Activated T-helper 1 cell treated with anti-CD3 and anti-CD28 coated beads, Interleukin-12 subunit alpha, Interleukin-12 subunit beta, Interleukin-2, Interleukin-4 antibody, amounts not matched to agents 30 ng/mL and 10 ng/mL and 1 ng/mL, durations not matched to agents 14 hours and 24 hours and 36 hours (primary cell): ENCODE measurements at regions not wholly inside any gene's neighbourhood (a gene's known extent, or its start where the extent isn't known, plus 50 kb on each side); places are given as distances from the start of the nearest gene placed in this dataset.

ENCODE experiments used
- DNase-seq: peaks from one replicate; pipeline ENCODE4 v3.0.0; 2021; ENCODE audit warnings: low spot score
- H3K27ac Mint-ChIP-seq: one replicate; pipeline ENCODE4 v1.8.0; 2021; ENCODE audit warnings: mild to moderate bottlenecking, mixed read lengths
- H3K27me3 Mint-ChIP-seq: one replicate; pipeline ENCODE4 v1.8.0; 2022; ENCODE audit warnings: mild to moderate bottlenecking, moderate library complexity, mixed read lengths; ENCODE audit not compliant: insufficient read depth
- H3K36me3 Mint-ChIP-seq: one replicate; pipeline ENCODE4 v1.8.0; 2021; ENCODE audit warnings: low read depth, mixed read lengths
- H3K4me1 Mint-ChIP-seq: one replicate; pipeline ENCODE4 v1.8.0; 2021; ENCODE audit warnings: low read depth, mixed read lengths
- H3K4me3 Mint-ChIP-seq: one replicate; pipeline ENCODE4 v1.8.0; 2021; ENCODE audit warnings: mild to moderate bottlenecking, moderate library complexity, mixed read lengths
- H3K9me3 Mint-ChIP-seq: one replicate; pipeline ENCODE4 v1.8.0; 2021; ENCODE audit warnings: mixed read lengths
- intact Hi-C: fragments of 100-400 bp; cut with micrococcal nuclease; formaldehyde crosslinking; loops from one replicate; pipeline ENCODE4 v1.15.1; 2024

GRCh38 chr1:118272884-118273283 is 87.9 kb upstream of the SPAG17 start:
- no peak overlapping the region for H3K4me3 Mint-ChIP-seq
- H3K27ac Mint-ChIP-seq, result no peak overlapping the region
- intact Hi-C loops, result no loop called here
- no peaks in the 10 kb centered on the region for H3K27me3 Mint-ChIP-seq
- no peaks in the 10 kb centered on the region for H3K36me3 Mint-ChIP-seq
- no peaks in the 10 kb centered on the region for H3K9me3 Mint-ChIP-seq
- no peak for DNase-seq
- no peaks in the 10 kb centered on the region for H3K4me1 Mint-ChIP-seq

- Mint-ChIP-seq H3K36me3 (no peaks in the 10 kb centered on the region), H3K9me3 (no peaks in the 10 kb centered on the region), H3K27ac (no peak overlapping the region), H3K4me1 (no peaks in the 10 kb centered on the region), H3K4me3 (no peak overlapping the region), H3K27me3 (no peaks in the 10 kb centered on the region)
- intact Hi-C loops, result no loop called here
- DNase-seq, result no peak
These were observed 86.9 kb upstream of the SPAG17 start for GRCh38 chr1:118271883-118272282.

GRCh38 chr1:118269598-118269997 is 84.6 kb upstream of the SPAG17 start:
- Mint-ChIP-seq H3K4me1 (no peaks in the 10 kb centered on the region), H3K9me3 (no peaks in the 10 kb centered on the region), H3K27me3 (no peaks in the 10 kb centered on the region), H3K36me3 (no peaks in the 10 kb centered on the region), H3K27ac (no peak overlapping the region), H3K4me3 (no peak overlapping the region)
- DNase-seq, result no peak
- intact Hi-C loops, result no loop called here

GRCh38 chr1:118266436-118266835 is 81.4 kb upstream of the SPAG17 start:
- Mint-ChIP-seq H3K27me3 (no peaks in the 10 kb centered on the region), H3K9me3 (no peaks in the 10 kb centered on the region), H3K4me3 (no peak overlapping the region), H3K4me1 (no peaks in the 10 kb centered on the region), H3K27ac (no peak overlapping the region), H3K36me3 (no peaks in the 10 kb centered on the region)
- intact Hi-C loops, result no loop called here
- DNase-seq, result no peak

GRCh38 chr1:118264343-118264742 is 79.3 kb upstream of the SPAG17 start:
- Mint-ChIP-seq H3K9me3 (no peaks in the 10 kb centered on the region), H3K27me3 (no peaks in the 10 kb centered on the region), H3K4me3 (no peak overlapping the region), H3K4me1 (no peaks in the 10 kb centered on the region), H3K27ac (no peak overlapping the region), H3K36me3 (no peaks in the 10 kb centered on the region)
- DNase-seq, result no peak
- intact Hi-C loops, result no loop called here

DNA sequence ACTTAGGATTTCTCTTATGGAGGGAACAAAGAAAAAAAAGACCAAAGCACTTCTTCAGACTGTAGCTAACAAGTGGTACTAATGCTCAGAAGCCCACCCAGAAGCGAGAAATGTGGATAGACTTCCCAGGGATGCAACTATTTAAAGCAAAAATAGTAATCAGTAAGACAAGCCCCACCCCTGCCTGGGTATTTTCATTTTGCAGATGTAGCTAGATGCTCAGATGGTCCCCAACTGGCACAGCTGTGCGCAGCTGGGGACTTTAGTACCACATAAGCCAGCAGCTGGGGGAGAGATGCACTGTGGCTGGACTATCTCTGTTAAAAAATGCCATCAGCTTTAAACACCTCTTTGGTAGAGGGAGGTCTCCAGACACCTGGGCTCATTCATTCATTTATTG is 77.8 kb upstream of the SPAG17 start:
- no peaks in the 10 kb centered on the region for H3K4me1 Mint-ChIP-seq
- no peaks in the 10 kb centered on the region for H3K36me3 Mint-ChIP-seq
- H3K4me3 Mint-ChIP-seq, result no peak overlapping the region
- H3K9me3 Mint-ChIP-seq, result no peaks in the 10 kb centered on the region
- H3K27ac Mint-ChIP-seq, result no peak overlapping the region
- no peaks in the 10 kb centered on the region for H3K27me3 Mint-ChIP-seq
- DNase-seq, result no peak
- intact Hi-C loops, result no loop called here

GRCh38 chr1:118258975-118259374 is 73.9 kb upstream of the SPAG17 start:
- Mint-ChIP-seq H3K36me3 (no peaks in the 10 kb centered on the region), H3K4me3 (no peak overlapping the region), H3K27me3 (no peaks in the 10 kb centered on the region), H3K27ac (peak overlapping the region; percentile 19), H3K4me1 (no peaks in the 10 kb centered on the region), H3K9me3 (no peaks in the 10 kb centered on the region)
- DNase-seq, result no peak
- intact Hi-C loops, result no loop called here

GRCh38 chr1:118257946-118258345 is 72.9 kb upstream of the SPAG17 start:
- no peak for DNase-seq
- Mint-ChIP-seq H3K4me3 (no peak overlapping the region), H3K27me3 (no peaks in the 10 kb centered on the region), H3K9me3 (no peaks in the 10 kb centered on the region), H3K27ac (no peak overlapping the region), H3K36me3 (no peaks in the 10 kb centered on the region), H3K4me1 (no peaks in the 10 kb centered on the region)
- intact Hi-C loops, result no loop called here

DNA sequence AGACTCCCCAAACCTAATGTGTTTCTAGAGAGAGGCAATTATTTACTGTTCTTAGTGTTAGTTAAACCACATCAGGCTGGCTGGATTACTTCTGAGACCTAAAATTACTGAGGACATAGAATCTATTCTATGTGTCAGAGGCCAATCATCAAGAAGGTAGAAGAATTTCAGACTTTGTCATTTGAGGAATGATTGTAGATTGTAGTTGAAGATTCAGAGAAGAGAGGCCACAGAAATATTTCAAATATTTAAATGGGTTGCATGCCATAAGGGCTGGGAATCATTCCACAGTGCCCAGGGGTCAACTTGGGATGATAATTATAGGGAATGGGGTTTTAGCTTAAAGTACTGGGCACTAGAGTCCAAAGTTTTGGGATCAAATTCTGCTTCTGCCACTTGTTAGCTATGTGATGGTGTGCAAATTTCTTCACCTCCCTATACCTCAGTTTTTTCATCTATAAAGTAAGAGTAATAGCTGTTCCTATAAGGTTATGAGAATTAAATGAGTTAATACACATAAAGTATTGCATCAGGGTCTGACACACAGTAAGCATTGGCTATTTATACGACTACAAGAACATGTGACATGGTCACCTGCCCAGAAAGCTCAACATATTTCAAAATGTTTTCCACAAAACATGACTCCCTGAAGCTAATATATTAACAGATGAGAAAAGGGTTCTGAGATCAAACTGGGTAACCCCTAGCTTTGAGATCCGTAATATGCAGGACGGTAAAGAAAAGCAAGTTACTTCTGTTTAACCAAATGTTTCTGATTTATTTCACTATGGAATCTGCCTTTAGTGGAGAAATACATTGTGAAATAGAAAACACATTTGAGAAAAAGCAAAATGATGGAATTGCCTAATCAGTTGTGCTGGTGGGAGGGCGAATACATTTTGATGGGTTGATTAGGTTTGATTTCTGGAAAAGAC is 69.7 kb upstream of the SPAG17 start:
- no peak overlapping the region for H3K4me3 Mint-ChIP-seq
- intact Hi-C loops, result no loop called here
- H3K4me1 Mint-ChIP-seq, result no peaks in the 10 kb centered on the region
- no peak overlapping the region for H3K27ac Mint-ChIP-seq
- DNase-seq, result no peak
- H3K9me3 Mint-ChIP-seq, result no peaks in the 10 kb centered on the region
- no peaks in the 10 kb centered on the region for H3K36me3 Mint-ChIP-seq
- H3K27me3 Mint-ChIP-seq, result no peaks in the 10 kb centered on the region

- no peaks in the 10 kb centered on the region for H3K9me3 Mint-ChIP-seq
- intact Hi-C loops, result no loop called here
- H3K4me1 Mint-ChIP-seq, result no peaks in the 10 kb centered on the region
- H3K36me3 Mint-ChIP-seq, result no peaks in the 10 kb centered on the region
- no peak overlapping the region for H3K27ac Mint-ChIP-seq
- H3K27me3 Mint-ChIP-seq, result no peaks in the 10 kb centered on the region
- no peak overlapping the region for H3K4me3 Mint-ChIP-seq
- no peak for DNase-seq
These were observed 69.0 kb upstream of the SPAG17 start for GRCh38 chr1:118254001-118254400.

- Mint-ChIP-seq H3K4me3 (no peak overlapping the region), H3K36me3 (no peaks in the 10 kb centered on the region), H3K27me3 (no peaks in the 10 kb centered on the region), H3K4me1 (no peaks in the 10 kb centered on the region), H3K9me3 (no peaks in the 10 kb centered on the region), H3K27ac (no peak overlapping the region)
- intact Hi-C loops, result no loop called here
- DNase-seq, result no peak
These were observed 68.3 kb upstream of the SPAG17 start for GRCh38 chr1:118253053-118253915.

DNA sequence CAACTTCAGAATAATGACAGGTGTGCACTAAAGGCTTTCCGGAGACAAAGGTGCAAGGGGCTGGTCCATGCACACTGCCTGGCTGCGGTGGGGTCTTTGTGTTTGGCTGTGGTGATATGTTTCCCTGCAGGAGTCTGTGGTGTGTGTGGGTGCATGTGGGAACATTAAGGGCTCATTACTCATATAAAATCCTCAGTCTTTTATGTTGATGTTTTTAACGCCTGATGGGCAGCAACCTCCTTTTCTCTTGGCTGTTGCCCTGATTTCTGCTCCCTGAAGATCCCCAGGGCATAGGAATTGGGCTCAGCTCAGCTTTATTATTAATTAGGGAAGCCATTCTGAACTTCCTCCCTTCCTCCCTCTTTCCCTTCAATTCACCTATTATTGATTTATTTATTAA is 67.6 kb upstream of the SPAG17 start:
- intact Hi-C loops, result no loop called here
- no peak for DNase-seq
- Mint-ChIP-seq H3K4me1 (no peaks in the 10 kb centered on the region), H3K9me3 (no peaks in the 10 kb centered on the region), H3K27ac (no peak overlapping the region), H3K27me3 (no peaks in the 10 kb centered on the region), H3K4me3 (no peak overlapping the region), H3K36me3 (no peaks in the 10 kb centered on the region)

- no peaks in the 10 kb centered on the region for H3K4me1 Mint-ChIP-seq
- H3K36me3 Mint-ChIP-seq, result no peaks in the 10 kb centered on the region
- intact Hi-C loops, result no loop called here
- H3K27me3 Mint-ChIP-seq, result no peaks in the 10 kb centered on the region
- DNase-seq, result no peak
- H3K4me3 Mint-ChIP-seq, result no peak overlapping the region
- no peaks in the 10 kb centered on the region for H3K9me3 Mint-ChIP-seq
- H3K27ac Mint-ChIP-seq, result no peak overlapping the region
These were observed 65.2 kb upstream of the SPAG17 start for GRCh38 chr1:118250232-118250631.
